GM12872 (cell line): ENCODE measurements at regions not wholly inside any gene's neighbourhood (a gene's known extent, or its start where the extent isn't known, plus 50 kb on each side); places are given as distances from the start of the nearest gene placed in this dataset.

Source experiments
- CTCF ChIP-seq: IDR thresholded peaks from 3 replicates; pipeline ENCODE4 v1.5.1; 2011; ENCODE audit warnings: low read depth, mild to moderate bottlenecking, low read length, moderate library complexity; ENCODE audit not compliant: insufficient read depth

GRCh38 chr16:73183611-73184092 is 135.7 kb upstream of the ZFHX3 start:
- TF ChIP-seq CTCF = no peak

GRCh38 chr16:73179705-73180331 is 131.9 kb upstream of the ZFHX3 start:
- no peak for TF ChIP-seq CTCF

- no peak for TF ChIP-seq CTCF
These were observed 129.9 kb upstream of the ZFHX3 start for GRCh38 chr16:73177729-73178295.

- TF ChIP-seq CTCF = no peak
These were observed 128.7 kb upstream of the ZFHX3 start for GRCh38 chr16:73176577-73177013.

- no peak for TF ChIP-seq CTCF
These were observed 125.2 kb upstream of the ZFHX3 start for GRCh38 chr16:73172973-73173709.

GRCh38 chr16:73172241-73172972 is 124.5 kb upstream of the ZFHX3 start:
- no peak for TF ChIP-seq CTCF

- TF ChIP-seq CTCF = no peak
These were observed 123.9 kb upstream of the ZFHX3 start for GRCh38 chr16:73171901-73172240.
